ENCODE measurements at regions not wholly inside any gene's neighbourhood (a gene's known extent, or its start where the extent isn't known, plus 50 kb on each side); places are given as distances from the start of the nearest gene placed in this dataset.

- no peak overlapping the region for H3K27ac ChIP-seq
- ChIA-PET POLR2A (no interaction called here), CTCF (no interaction called here)
- no peak overlapping the region for H3K4me3 ChIP-seq
- no peak for FAIRE-seq
- DNase-seq (ENCODE audit: low read depth in 1 of 2, low spot score in 1 of 2) = no peak
- WGBS (ENCODE audit: missing lambda C conversion rate) = 5% methylated on average over 2 of the region's 2 CpGs
- TF ChIP-seq POLR2AphosphoS2 (conservative IDR thresholded peaks at IDR 0.05; ENCODE audit: low read length) = no peak
- TF ChIP-seq CEBPB (IDR thresholded peaks at IDR 0.05) = no peak
- no peak for TF ChIP-seq TP53 (CRISPR knock-in tag; IDR thresholded peaks at IDR 0.05)
- TF ChIP-seq NPAS2 (CRISPR knock-in tag; IDR thresholded peaks at IDR 0.05; ENCODE audit: borderline replicate concordance) = no peak
- no peak for TF ChIP-seq FOSL2 (IDR thresholded peaks at IDR 0.05)
- TF ChIP-seq FOSL2 (CRISPR knock-in tag; IDR thresholded peaks at IDR 0.05) = no peak
- no peak for TF ChIP-seq CHD4 (IDR thresholded peaks at IDR 0.05; ENCODE audit: borderline replicate concordance)
- no peak for TF ChIP-seq HEYL (CRISPR knock-in tag; IDR thresholded peaks at IDR 0.05)
- TF ChIP-seq RFX5 (IDR thresholded peaks at IDR 0.05) = no peak
- TF ChIP-seq, protein P1, sequence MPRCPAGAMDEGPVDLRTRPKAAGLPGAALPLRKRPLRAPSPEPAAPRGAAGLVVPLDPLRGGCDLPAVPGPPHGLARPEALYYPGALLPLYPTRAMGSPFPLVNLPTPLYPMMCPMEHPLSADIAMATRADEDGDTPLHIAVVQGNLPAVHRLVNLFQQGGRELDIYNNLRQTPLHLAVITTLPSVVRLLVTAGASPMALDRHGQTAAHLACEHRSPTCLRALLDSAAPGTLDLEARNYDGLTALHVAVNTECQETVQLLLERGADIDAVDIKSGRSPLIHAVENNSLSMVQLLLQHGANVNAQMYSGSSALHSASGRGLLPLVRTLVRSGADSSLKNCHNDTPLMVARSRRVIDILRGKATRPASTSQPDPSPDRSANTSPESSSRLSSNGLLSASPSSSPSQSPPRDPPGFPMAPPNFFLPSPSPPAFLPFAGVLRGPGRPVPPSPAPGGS (IDR thresholded peaks at IDR 0.05) = no peak
- TF ChIP-seq, protein P2, sequence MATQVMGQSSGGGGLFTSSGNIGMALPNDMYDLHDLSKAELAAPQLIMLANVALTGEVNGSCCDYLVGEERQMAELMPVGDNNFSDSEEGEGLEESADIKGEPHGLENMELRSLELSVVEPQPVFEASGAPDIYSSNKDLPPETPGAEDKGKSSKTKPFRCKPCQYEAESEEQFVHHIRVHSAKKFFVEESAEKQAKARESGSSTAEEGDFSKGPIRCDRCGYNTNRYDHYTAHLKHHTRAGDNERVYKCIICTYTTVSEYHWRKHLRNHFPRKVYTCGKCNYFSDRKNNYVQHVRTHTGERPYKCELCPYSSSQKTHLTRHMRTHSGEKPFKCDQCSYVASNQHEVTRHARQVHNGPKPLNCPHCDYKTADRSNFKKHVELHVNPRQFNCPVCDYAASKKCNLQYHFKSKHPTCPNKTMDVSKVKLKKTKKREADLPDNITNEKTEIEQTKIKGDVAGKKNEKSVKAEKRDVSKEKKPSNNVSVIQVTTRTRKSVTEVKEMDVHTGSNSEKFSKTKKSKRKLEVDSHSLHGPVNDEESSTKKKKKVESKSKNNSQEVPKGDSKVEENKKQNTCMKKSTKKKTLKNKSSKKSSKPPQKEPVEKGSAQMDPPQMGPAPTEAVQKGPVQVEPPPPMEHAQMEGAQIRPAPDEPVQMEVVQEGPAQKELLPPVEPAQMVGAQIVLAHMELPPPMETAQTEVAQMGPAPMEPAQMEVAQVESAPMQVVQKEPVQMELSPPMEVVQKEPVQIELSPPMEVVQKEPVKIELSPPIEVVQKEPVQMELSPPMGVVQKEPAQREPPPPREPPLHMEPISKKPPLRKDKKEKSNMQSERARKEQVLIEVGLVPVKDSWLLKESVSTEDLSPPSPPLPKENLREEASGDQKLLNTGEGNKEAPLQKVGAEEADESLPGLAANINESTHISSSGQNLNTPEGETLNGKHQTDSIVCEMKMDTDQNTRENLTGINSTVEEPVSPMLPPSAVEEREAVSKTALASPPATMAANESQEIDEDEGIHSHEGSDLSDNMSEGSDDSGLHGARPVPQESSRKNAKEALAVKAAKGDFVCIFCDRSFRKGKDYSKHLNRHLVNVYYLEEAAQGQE (IDR thresholded peaks at IDR 0.05) = no peak
- TF ChIP-seq, protein P3, sequence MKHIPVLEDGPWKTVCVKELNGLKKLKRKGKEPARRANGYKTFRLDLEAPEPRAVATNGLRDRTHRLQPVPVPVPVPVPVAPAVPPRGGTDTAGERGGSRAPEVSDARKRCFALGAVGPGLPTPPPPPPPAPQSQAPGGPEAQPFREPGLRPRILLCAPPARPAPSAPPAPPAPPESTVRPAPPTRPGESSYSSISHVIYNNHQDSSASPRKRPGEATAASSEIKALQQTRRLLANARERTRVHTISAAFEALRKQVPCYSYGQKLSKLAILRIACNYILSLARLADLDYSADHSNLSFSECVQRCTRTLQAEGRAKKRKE (CRISPR knock-in tag; IDR thresholded peaks at IDR 0.05; ENCODE audit: low read depth) = no peak
- TF ChIP-seq, protein P4, sequence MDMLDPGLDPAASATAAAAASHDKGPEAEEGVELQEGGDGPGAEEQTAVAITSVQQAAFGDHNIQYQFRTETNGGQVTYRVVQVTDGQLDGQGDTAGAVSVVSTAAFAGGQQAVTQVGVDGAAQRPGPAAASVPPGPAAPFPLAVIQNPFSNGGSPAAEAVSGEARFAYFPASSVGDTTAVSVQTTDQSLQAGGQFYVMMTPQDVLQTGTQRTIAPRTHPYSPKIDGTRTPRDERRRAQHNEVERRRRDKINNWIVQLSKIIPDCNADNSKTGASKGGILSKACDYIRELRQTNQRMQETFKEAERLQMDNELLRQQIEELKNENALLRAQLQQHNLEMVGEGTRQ (IDR thresholded peaks at IDR 0.05) = no peak
- no peak for TF ChIP-seq CBX8 (IDR thresholded peaks at IDR 0.05)
- no peak for TF ChIP-seq GATA3 (IDR thresholded peaks at IDR 0.05; ENCODE audit: borderline replicate concordance)
- TF ChIP-seq MAZ (IDR thresholded peaks at IDR 0.05; ENCODE audit: borderline replicate concordance, low read depth, low read length) = no peak
- no peak for TF ChIP-seq SREBF2 (IDR thresholded peaks at IDR 0.05)
- no peak for TF ChIP-seq TFCP2L1 (CRISPR knock-in tag; IDR thresholded peaks at IDR 0.05)
- no peak for TF ChIP-seq HOXB13 (CRISPR knock-in tag; IDR thresholded peaks at IDR 0.05; ENCODE audit: low read depth)
- TF ChIP-seq RARB (CRISPR knock-in tag; IDR thresholded peaks at IDR 0.05) = no peak
- TF ChIP-seq KDM1A (IDR thresholded peaks at IDR 0.05; ENCODE audit: low read depth) = no peak
- no peak overlapping the region for H3K4me2 ChIP-seq
- H3K4me1 ChIP-seq = no peaks in the 10 kb centered on the region
- H3K9me3 ChIP-seq = no peaks in the 10 kb centered on the region
- ATAC-seq = no peak
Observed at GRCh38 chr18:51721996-51722395, 524.5 kb upstream of the MEX3C start.

Data from A549 (cell line).